Epithelial cell of esophagus (primary cell): ENCODE measurements at regions not wholly inside any gene's neighbourhood (a gene's known extent, or its start where the extent isn't known, plus 50 kb on each side); places are given as distances from the start of the nearest gene placed in this dataset.
"Not testable (repeated sequence)": the region's sequence is repeated elsewhere in the genome, so short reads cannot be mapped to it uniquely, and the experiment has no call there.

Source experiments
- DNase-seq: peaks from one replicate; pipeline ENCODE4 v3.0.0; 2010; ENCODE audit warnings: low read depth
- H3K4me3 ChIP-seq: 2 replicates; pipeline ENCODE4 v1.5.1; 2011; ENCODE audit warnings: mild to moderate bottlenecking, low read length, control low read depth
- CTCF ChIP-seq: IDR thresholded peaks from 2 replicates; pipeline ENCODE4 v1.5.1; 2011; ENCODE audit warnings: low read depth, mild to moderate bottlenecking, low read length, control low read depth, inconsistent platforms; ENCODE audit not compliant: insufficient read depth; ENCODE audit errors: missing control alignments

- DNase-seq, H3K4me3 ChIP-seq: not testable (repeated sequence)
Measured at GRCh38 chr10:47647523-47648101, 115.8 kb downstream of the SYT15B start.

- H3K4me3 ChIP-seq, DNase-seq: not testable (repeated sequence)
- peak; percentile 14 for TF ChIP-seq CTCF
Measured at GRCh38 chr10:47646686-47647273, 116.6 kb downstream of the SYT15B start.

- DNase-seq, H3K4me3 ChIP-seq: not testable (repeated sequence)
Measured at GRCh38 chr10:47626975-47627374, 103.5 kb upstream of the AGAP9 start.

GRCh38 chr10:47622719-47623118 lies 99.3 kb upstream of the AGAP9 start:
- H3K4me3 ChIP-seq, DNase-seq: not testable (repeated sequence)

GRCh38 chr10:47619300-47620012 lies 96.0 kb upstream of the AGAP9 start:
- H3K4me3 ChIP-seq, result not testable (repeated sequence)
- peak; percentile 27 for DNase-seq

GRCh38 chr10:47609311-47609710 lies 85.9 kb upstream of the AGAP9 start:
- not testable (repeated sequence) for DNase-seq, H3K4me3 ChIP-seq

- H3K4me3 ChIP-seq, DNase-seq: not testable (repeated sequence)
Measured at GRCh38 chr10:47605791-47606773, 82.6 kb upstream of the AGAP9 start.

GRCh38 chr10:47600604-47601003 lies 77.2 kb upstream of the AGAP9 start:
- DNase-seq, H3K4me3 ChIP-seq: not testable (repeated sequence)

- H3K4me3 ChIP-seq, DNase-seq: not testable (repeated sequence)
Measured at GRCh38 chr10:47600127-47600526, 76.7 kb upstream of the AGAP9 start.

GRCh38 chr10:47599657-47600056 lies 76.2 kb upstream of the AGAP9 start:
- DNase-seq, H3K4me3 ChIP-seq: not testable (repeated sequence)

GRCh38 chr10:47593805-47594204 lies 70.4 kb upstream of the AGAP9 start:
- not testable (repeated sequence) for DNase-seq, H3K4me3 ChIP-seq

- H3K4me3 ChIP-seq, DNase-seq: not testable (repeated sequence)
Measured at GRCh38 chr10:47593129-47593528, 69.7 kb upstream of the AGAP9 start.

GRCh38 chr10:47590956-47591355 lies 67.5 kb upstream of the AGAP9 start:
- not testable (repeated sequence) for H3K4me3 ChIP-seq, DNase-seq

GRCh38 chr10:47590534-47590933 lies 67.1 kb upstream of the AGAP9 start:
- not testable (repeated sequence) for DNase-seq, H3K4me3 ChIP-seq

GRCh38 chr10:47582051-47582450 lies 58.6 kb upstream of the AGAP9 start:
- not testable (repeated sequence) for H3K4me3 ChIP-seq, DNase-seq

- not testable (repeated sequence) for DNase-seq, H3K4me3 ChIP-seq
Measured at GRCh38 chr10:47580063-47580462, 56.6 kb upstream of the AGAP9 start.

GRCh38 chr10:47578547-47578946 lies 55.1 kb upstream of the AGAP9 start:
- not testable (repeated sequence) for H3K4me3 ChIP-seq, DNase-seq
